ENCODE measurements at regions not wholly inside any gene's neighbourhood (a gene's known extent, or its start where the extent isn't known, plus 50 kb on each side); places are given as distances from the start of the nearest gene placed in this dataset.

GRCh38 chr15:36364377-36364776, 215.0 kb upstream of the CDIN1 start:
- TF ChIP-seq, protein P1, sequence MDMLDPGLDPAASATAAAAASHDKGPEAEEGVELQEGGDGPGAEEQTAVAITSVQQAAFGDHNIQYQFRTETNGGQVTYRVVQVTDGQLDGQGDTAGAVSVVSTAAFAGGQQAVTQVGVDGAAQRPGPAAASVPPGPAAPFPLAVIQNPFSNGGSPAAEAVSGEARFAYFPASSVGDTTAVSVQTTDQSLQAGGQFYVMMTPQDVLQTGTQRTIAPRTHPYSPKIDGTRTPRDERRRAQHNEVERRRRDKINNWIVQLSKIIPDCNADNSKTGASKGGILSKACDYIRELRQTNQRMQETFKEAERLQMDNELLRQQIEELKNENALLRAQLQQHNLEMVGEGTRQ (IDR thresholded peaks at IDR 0.05) = no peak
- TF ChIP-seq RNF2 (IDR thresholded peaks at IDR 0.05; ENCODE audit: borderline replicate concordance, low read depth) (no peak), RAD21 (conservative IDR thresholded peaks at IDR 0.05 in 1 of 2, IDR thresholded peaks at IDR 0.05 in 1 of 2) (no peak), TFCP2L1 (CRISPR knock-in tag; IDR thresholded peaks at IDR 0.05) (no peak), NPAS2 (CRISPR knock-in tag; IDR thresholded peaks at IDR 0.05; ENCODE audit: borderline replicate concordance) (no peak), SMC3 (IDR thresholded peaks at IDR 0.05) (no peak)
- WGBS (ENCODE audit: missing lambda C conversion rate) = 89% methylated on average over 3 of the region's 3 CpGs
- FAIRE-seq (no peak), DNase-seq (ENCODE audit: low read depth in 1 of 2, low spot score in 1 of 2) (no peak), ATAC-seq (no peak)
- ChIA-PET POLR2A (no interaction called here), CTCF (no interaction called here)
- Histone ChIP-seq H3K4me2 (no peak overlapping the region), H3K27ac (no peak overlapping the region), H3K4me3 (no peak overlapping the region), H3K9me3 (no peaks in the 10 kb centered on the region), H3K4me1 (no peaks in the 10 kb centered on the region)

- TF ChIP-seq MYC (IDR thresholded peaks at IDR 0.05; ENCODE audit: borderline replicate concordance, low read length) (no peak), PHF8 (IDR thresholded peaks at IDR 0.05; ENCODE audit: borderline replicate concordance, low read depth) (no peak), HMGXB4 (CRISPR knock-in tag; IDR thresholded peaks at IDR 0.05; ENCODE audit: borderline replicate concordance) (no peak), TP53 (CRISPR knock-in tag; IDR thresholded peaks at IDR 0.05) (no peak), ZC3H11A (IDR thresholded peaks at IDR 0.05) (no peak), GATA3 (IDR thresholded peaks at IDR 0.05; ENCODE audit: borderline replicate concordance) (no peak)
- TF ChIP-seq, protein P2, sequence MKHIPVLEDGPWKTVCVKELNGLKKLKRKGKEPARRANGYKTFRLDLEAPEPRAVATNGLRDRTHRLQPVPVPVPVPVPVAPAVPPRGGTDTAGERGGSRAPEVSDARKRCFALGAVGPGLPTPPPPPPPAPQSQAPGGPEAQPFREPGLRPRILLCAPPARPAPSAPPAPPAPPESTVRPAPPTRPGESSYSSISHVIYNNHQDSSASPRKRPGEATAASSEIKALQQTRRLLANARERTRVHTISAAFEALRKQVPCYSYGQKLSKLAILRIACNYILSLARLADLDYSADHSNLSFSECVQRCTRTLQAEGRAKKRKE (CRISPR knock-in tag; IDR thresholded peaks at IDR 0.05; ENCODE audit: low read depth) = no peak
Measured at GRCh38 chr15:36365963-36366362, 213.5 kb upstream of the CDIN1 start.

DNA sequence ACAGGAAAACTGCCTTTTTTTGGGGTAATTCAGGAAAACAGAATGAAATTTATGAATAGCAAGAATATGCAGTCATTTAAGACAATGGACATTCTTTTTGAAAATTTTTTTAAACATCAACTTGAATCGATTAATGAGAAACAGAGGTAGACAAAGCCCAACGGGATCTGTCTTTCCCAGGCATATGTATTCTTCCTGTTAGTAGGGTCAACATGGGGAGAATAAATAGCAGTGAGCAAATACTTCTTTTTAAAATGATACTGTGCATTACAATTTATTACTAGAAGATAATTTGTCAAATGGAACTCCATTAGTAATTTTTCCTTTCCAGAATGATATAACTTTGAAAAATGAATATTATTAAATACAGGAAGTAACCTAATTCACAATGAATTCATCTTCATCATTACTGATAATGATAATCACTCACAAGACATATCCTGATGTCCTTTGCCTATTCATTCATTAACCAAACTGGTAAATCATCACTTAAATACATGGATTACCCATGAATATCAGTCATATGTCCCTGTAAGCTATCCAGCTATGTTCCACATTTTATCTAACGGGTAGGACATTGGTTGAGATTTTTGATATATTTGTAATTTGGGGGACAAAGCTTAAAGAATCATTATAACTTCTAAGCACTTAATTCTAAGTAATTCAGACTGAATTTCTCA, 209.2 kb upstream of the CDIN1 start:
- peak in 1 of 2 experiments; percentile 49 for DNase-seq (ENCODE audit: low read depth in 1 of 2, low spot score in 1 of 2)
- Histone ChIP-seq H3K9me3 (no peaks in the 10 kb centered on the region), H3K4me1 (peaks cover 50% of the 10 kb centered on the region), H3K4me3 (no peak overlapping the region), H3K27ac (peak overlapping the region; percentile 53 to 78; a peak in 4 of 6 replicates), H3K4me2 (peak overlapping the region; percentile 67)
- WGBS (ENCODE audit: missing lambda C conversion rate) = 3% methylated on average over 3 of the region's 3 CpGs
- peak in 1 of 2 experiments; percentile 66; a peak in 2 of 6 replicates for ATAC-seq
- POLR2A ChIA-PET = no interaction called here
- CTCF ChIA-PET = no interaction called here
- no peak for FAIRE-seq
- TF ChIP-seq JUNB (IDR thresholded peaks at IDR 0.05) (no peak), EHF (CRISPR knock-in tag; IDR thresholded peaks at IDR 0.05) (no peak), ZNF302 (CRISPR knock-in tag; IDR thresholded peaks at IDR 0.05) (no peak), GATA3 (IDR thresholded peaks at IDR 0.05; ENCODE audit: borderline replicate concordance) (no peak), ZC3H11A (IDR thresholded peaks at IDR 0.05) (no peak), NR3C1 (IDR thresholded peaks at IDR 0.05) (no peak), MYC (IDR thresholded peaks at IDR 0.05; ENCODE audit: borderline replicate concordance, low read length) (no peak), HOXA7 (CRISPR knock-in tag; IDR thresholded peaks at IDR 0.05) (no peak), HMGXB4 (CRISPR knock-in tag; IDR thresholded peaks at IDR 0.05; ENCODE audit: borderline replicate concordance) (no peak), BHLHE40 (IDR thresholded peaks at IDR 0.05; ENCODE audit: low read depth, low read length) (no peak), NPAS2 (CRISPR knock-in tag; IDR thresholded peaks at IDR 0.05; ENCODE audit: borderline replicate concordance) (no peak)
- TF ChIP-seq, protein P3, sequence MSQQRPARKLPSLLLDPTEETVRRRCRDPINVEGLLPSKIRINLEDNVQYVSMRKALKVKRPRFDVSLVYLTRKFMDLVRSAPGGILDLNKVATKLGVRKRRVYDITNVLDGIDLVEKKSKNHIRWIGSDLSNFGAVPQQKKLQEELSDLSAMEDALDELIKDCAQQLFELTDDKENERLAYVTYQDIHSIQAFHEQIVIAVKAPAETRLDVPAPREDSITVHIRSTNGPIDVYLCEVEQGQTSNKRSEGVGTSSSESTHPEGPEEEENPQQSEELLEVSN (IDR thresholded peaks at IDR 0.05; ENCODE audit: borderline replicate concordance, low read depth) = no peak
- TF ChIP-seq, protein P4, sequence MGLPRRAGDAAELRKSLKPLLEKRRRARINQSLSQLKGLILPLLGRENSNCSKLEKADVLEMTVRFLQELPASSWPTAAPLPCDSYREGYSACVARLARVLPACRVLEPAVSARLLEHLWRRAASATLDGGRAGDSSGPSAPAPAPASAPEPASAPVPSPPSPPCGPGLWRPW (IDR thresholded peaks at IDR 0.05) = no peak

More at GRCh38 chr15:36365963-36366362, 213.5 kb upstream of the CDIN1 start:
- WGBS (ENCODE audit: missing lambda C conversion rate) = 77% methylated on average over 2 of the region's 2 CpGs
- ATAC-seq = no peak
- no peak overlapping the region for H3K4me2 ChIP-seq
- H3K9me3 ChIP-seq = no peaks in the 10 kb centered on the region
- peaks cover 15% of the 10 kb centered on the region for H3K4me1 ChIP-seq
- no peak overlapping the region for H3K27ac ChIP-seq
- ChIA-PET CTCF (no interaction called here), POLR2A (no interaction called here)
- no peak overlapping the region for H3K4me3 ChIP-seq
- no peak for FAIRE-seq
- DNase-seq (ENCODE audit: low read depth in 1 of 2, low spot score in 1 of 2) = no peak
